SU-DHL-6 (cell line): ENCODE measurements at regions not wholly inside any gene's neighbourhood (a gene's known extent, or its start where the extent isn't known, plus 50 kb on each side); places are given as distances from the start of the nearest gene placed in this dataset.

Experiments
- CTCF ChIP-seq: fragments of 200-600 bp; sonication (generic); IDR thresholded peaks from one replicate; pipeline ENCODE4 v1.5.1; 2017; ENCODE audit warnings: antibody characterized with exemption, mild to moderate bottlenecking, low read length, moderate library complexity; ENCODE audit not compliant: insufficient read depth, poor library complexity, severe bottlenecking
- EZH2phosphoT487 ChIP-seq: fragments of 200-600 bp; sonication (generic), shearing (Covaris generic); conservative IDR thresholded peaks from 2 replicates; pipeline ENCODE4 v1.6.1; 2018; ENCODE audit warnings: mild to moderate bottlenecking, antibody characterized with exemption, low read length, moderate library complexity, mixed read lengths

GRCh38 chr21:20572582-20572981 is 425.6 kb upstream of the NCAM2 start:
- TF ChIP-seq CTCF (no peak), EZH2phosphoT487 (no peak)
